ENCODE measurements at regions not wholly inside any gene's neighbourhood (a gene's known extent, or its start where the extent isn't known, plus 50 kb on each side); places are given as distances from the start of the nearest gene placed in this dataset.

- TF ChIP-seq, protein P1, sequence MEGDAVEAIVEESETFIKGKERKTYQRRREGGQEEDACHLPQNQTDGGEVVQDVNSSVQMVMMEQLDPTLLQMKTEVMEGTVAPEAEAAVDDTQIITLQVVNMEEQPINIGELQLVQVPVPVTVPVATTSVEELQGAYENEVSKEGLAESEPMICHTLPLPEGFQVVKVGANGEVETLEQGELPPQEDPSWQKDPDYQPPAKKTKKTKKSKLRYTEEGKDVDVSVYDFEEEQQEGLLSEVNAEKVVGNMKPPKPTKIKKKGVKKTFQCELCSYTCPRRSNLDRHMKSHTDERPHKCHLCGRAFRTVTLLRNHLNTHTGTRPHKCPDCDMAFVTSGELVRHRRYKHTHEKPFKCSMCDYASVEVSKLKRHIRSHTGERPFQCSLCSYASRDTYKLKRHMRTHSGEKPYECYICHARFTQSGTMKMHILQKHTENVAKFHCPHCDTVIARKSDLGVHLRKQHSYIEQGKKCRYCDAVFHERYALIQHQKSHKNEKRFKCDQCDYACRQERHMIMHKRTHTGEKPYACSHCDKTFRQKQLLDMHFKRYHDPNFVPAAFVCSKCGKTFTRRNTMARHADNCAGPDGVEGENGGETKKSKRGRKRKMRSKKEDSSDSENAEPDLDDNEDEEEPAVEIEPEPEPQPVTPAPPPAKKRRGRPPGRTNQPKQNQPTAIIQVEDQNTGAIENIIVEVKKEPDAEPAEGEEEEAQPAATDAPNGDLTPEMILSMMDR (IDR thresholded peaks at IDR 0.05; ENCODE audit: low read depth, low read length): no peak
- no peak for TF ChIP-seq POLR2A (IDR thresholded peaks at IDR 0.05; ENCODE audit: extremely low read depth, insufficient read length)
Measured at GRCh38 chr13:39931505-39931904, 276.0 kb downstream of the COG6 start.

Measured in NB4 (cell line).